A172 (cell line): ENCODE measurements at regions not wholly inside any gene's neighbourhood (a gene's known extent, or its start where the extent isn't known, plus 50 kb on each side); places are given as distances from the start of the nearest gene placed in this dataset.

Experiments
- DNase-seq: peaks from one replicate; pipeline ENCODE4 v3.0.0-alpha.2; 2015; ENCODE audit warnings: low spot score

GRCh38 chr4:22957774-22958309, 265.1 kb downstream of the GBA3 start:
- DNase-seq = no peak

GRCh38 chr4:22949161-22949855, 256.6 kb downstream of the GBA3 start:
- DNase-seq = no peak

GRCh38 chr4:22947851-22948250, 255.1 kb downstream of the GBA3 start:
- DNase-seq = no peak

GRCh38 chr4:22942920-22943559, 250.3 kb downstream of the GBA3 start:
- DNase-seq = no peak

GRCh38 chr4:22941688-22942375, 249.1 kb downstream of the GBA3 start:
- no peak for DNase-seq

GRCh38 chr4:22932326-22932725, 239.6 kb downstream of the GBA3 start:
- DNase-seq = no peak

GRCh38 chr4:22922426-22922825, 229.7 kb downstream of the GBA3 start:
- no peak for DNase-seq

GRCh38 chr4:22921936-22922335, 229.2 kb downstream of the GBA3 start:
- DNase-seq = no peak

GRCh38 chr4:22911285-22911684, 218.5 kb downstream of the GBA3 start:
- no peak for DNase-seq

- DNase-seq = no peak
Measured at GRCh38 chr4:22910200-22910599, 217.5 kb downstream of the GBA3 start.

GRCh38 chr4:22906045-22906444, 213.3 kb downstream of the GBA3 start:
- no peak for DNase-seq

GRCh38 chr4:22903913-22904312, 211.2 kb downstream of the GBA3 start:
- DNase-seq = no peak

GRCh38 chr4:22901631-22902030, 208.9 kb downstream of the GBA3 start:
- DNase-seq = peak; percentile 42

- DNase-seq = no peak
Measured at GRCh38 chr4:22900876-22901275, 208.1 kb downstream of the GBA3 start.

- peak; percentile 57 for DNase-seq
Measured at GRCh38 chr4:22897520-22898108, 204.9 kb downstream of the GBA3 start.

- DNase-seq = no peak
Measured at GRCh38 chr4:22895482-22895881, 202.7 kb downstream of the GBA3 start.

- DNase-seq = no peak
Measured at GRCh38 chr4:22884157-22884556, 191.4 kb downstream of the GBA3 start.

GRCh38 chr4:22881411-22881810, 188.7 kb downstream of the GBA3 start:
- DNase-seq = no peak

- no peak for DNase-seq
Measured at GRCh38 chr4:22877486-22878052, 184.8 kb downstream of the GBA3 start.

GRCh38 chr4:22876270-22876669, 183.5 kb downstream of the GBA3 start:
- no peak for DNase-seq

GRCh38 chr4:22875587-22876257, 183.0 kb downstream of the GBA3 start:
- DNase-seq = no peak
